ENCODE measurements at regions not wholly inside any gene's neighbourhood (a gene's known extent, or its start where the extent isn't known, plus 50 kb on each side); places are given as distances from the start of the nearest gene placed in this dataset.

DNA sequence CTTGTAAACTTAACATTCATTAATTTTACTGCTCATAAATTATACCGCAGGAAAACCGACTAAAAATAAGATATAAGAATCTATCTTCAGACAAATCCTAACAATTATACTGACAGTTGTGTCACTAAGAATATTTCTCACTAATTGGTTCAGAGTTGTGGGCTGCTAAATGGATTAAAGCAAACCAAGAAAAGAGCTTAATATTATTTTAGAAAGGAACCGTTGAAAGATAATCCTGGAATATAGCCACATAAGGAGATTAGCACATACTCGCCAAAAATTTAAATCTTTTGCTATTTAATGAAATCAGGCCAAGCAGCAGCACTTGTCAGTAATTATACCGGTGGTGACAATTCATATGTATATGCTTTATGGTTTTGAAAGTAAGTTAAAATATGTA, 132.8 kb downstream of the SLIT2 start:
- TF ChIP-seq RARB (CRISPR knock-in tag; IDR thresholded peaks at IDR 0.05) (no peak), ISL1 (CRISPR knock-in tag; IDR thresholded peaks at IDR 0.05) (no peak), ZNF70 (CRISPR knock-in tag; IDR thresholded peaks at IDR 0.05) (no peak), ESRRG (CRISPR knock-in tag; IDR thresholded peaks at IDR 0.05) (no peak)
- TF ChIP-seq, protein P1, sequence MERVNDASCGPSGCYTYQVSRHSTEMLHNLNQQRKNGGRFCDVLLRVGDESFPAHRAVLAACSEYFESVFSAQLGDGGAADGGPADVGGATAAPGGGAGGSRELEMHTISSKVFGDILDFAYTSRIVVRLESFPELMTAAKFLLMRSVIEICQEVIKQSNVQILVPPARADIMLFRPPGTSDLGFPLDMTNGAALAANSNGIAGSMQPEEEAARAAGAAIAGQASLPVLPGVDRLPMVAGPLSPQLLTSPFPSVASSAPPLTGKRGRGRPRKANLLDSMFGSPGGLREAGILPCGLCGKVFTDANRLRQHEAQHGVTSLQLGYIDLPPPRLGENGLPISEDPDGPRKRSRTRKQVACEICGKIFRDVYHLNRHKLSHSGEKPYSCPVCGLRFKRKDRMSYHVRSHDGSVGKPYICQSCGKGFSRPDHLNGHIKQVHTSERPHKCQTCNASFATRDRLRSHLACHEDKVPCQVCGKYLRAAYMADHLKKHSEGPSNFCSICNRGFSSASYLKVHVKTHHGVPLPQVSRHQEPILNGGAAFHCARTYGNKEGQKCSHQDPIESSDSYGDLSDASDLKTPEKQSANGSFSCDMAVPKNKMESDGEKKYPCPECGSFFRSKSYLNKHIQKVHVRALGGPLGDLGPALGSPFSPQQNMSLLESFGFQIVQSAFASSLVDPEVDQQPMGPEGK (CRISPR knock-in tag; IDR thresholded peaks at IDR 0.05; ENCODE audit: borderline replicate concordance) = no peak
- TF ChIP-seq, protein P2, sequence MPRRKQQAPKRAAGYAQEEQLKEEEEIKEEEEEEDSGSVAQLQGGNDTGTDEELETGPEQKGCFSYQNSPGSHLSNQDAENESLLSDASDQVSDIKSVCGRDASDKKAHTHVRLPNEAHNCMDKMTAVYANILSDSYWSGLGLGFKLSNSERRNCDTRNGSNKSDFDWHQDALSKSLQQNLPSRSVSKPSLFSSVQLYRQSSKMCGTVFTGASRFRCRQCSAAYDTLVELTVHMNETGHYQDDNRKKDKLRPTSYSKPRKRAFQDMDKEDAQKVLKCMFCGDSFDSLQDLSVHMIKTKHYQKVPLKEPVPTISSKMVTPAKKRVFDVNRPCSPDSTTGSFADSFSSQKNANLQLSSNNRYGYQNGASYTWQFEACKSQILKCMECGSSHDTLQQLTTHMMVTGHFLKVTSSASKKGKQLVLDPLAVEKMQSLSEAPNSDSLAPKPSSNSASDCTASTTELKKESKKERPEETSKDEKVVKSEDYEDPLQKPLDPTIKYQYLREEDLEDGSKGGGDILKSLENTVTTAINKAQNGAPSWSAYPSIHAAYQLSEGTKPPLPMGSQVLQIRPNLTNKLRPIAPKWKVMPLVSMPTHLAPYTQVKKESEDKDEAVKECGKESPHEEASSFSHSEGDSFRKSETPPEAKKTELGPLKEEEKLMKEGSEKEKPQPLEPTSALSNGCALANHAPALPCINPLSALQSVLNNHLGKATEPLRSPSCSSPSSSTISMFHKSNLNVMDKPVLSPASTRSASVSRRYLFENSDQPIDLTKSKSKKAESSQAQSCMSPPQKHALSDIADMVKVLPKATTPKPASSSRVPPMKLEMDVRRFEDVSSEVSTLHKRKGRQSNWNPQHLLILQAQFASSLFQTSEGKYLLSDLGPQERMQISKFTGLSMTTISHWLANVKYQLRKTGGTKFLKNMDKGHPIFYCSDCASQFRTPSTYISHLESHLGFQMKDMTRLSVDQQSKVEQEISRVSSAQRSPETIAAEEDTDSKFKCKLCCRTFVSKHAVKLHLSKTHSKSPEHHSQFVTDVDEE (CRISPR knock-in tag; IDR thresholded peaks at IDR 0.05) = no peak
